ENCODE measurements at regions not wholly inside any gene's neighbourhood (a gene's known extent, or its start where the extent isn't known, plus 50 kb on each side); places are given as distances from the start of the nearest gene placed in this dataset.

GRCh38 chr5:8508231-8508630 lies 639.3 kb downstream of the MTRR start:
- Histone ChIP-seq H3K27ac (ENCODE audit: insufficient read depth, low read depth, low read length) (no peak overlapping the region), H3K36me3 (ENCODE audit: control insufficient read depth in 2 of 2, extremely low read depth in 1 of 2, insufficient read depth in 2 of 2, low read length in 2 of 2) (no peaks in the 10 kb centered on the region), H3K27me3 (ENCODE audit: control insufficient read depth in 2 of 2, insufficient read depth in 2 of 2, low read length in 2 of 2) (no peaks in the 10 kb centered on the region), H2AFZ (ENCODE audit: low read depth, low read length) (no peak overlapping the region), H3K4me2 (ENCODE audit: insufficient read depth, low read length) (no peak overlapping the region), H3K9ac (replicated peaks; ENCODE audit: extremely low read depth, insufficient read depth, low read length) (no peak overlapping the region), H3K4me1 (ENCODE audit: control insufficient read depth, extremely low read depth, insufficient read depth, low read length) (no peaks in the 10 kb centered on the region), H3K9me3 (replicated peaks; ENCODE audit: control insufficient read depth, insufficient read depth, low read length) (no peaks in the 10 kb centered on the region), H3K9me1 (replicated peaks; ENCODE audit: control insufficient read depth, extremely low read depth, insufficient read depth, low read length) (no peaks in the 10 kb centered on the region), H4K20me1 (replicated peaks; ENCODE audit: control insufficient read depth, extremely low read depth, insufficient read depth, low read length) (no peaks in the 10 kb centered on the region), H3K4me3 (replicated peaks in 1 of 3; ENCODE audit: insufficient read depth in 1 of 3, low read depth in 1 of 3, low read length in 3 of 3) (no peak overlapping the region), H3K79me2 (ENCODE audit: control insufficient read depth, insufficient read depth, low read length) (no peaks in the 10 kb centered on the region)
- BruUV-seq (replicated peaks): no TSS peak
- no peak for FAIRE-seq
- intact Hi-C loops (cut with micrococcal nuclease): no loop called here
- dilution Hi-C loops (cut with MboI; ENCODE audit: extremely low pct_ligation_motif_present, low sequenced_read_pairs): no loop called here
- DNase-seq (ENCODE audit: low read depth, low spot score): no peak
- ChIA-PET CTCF (no interaction called here), POLR2A (no interaction called here)
- no peak for TF ChIP-seq FOS (IDR thresholded peaks at IDR 0.05; ENCODE audit: borderline replicate concordance, insufficient read depth, low read length)
- no peak for TF ChIP-seq JUN (IDR thresholded peaks at IDR 0.05; ENCODE audit: borderline replicate concordance, insufficient read depth, insufficient read length, low read depth)
- TF ChIP-seq MYC (IDR thresholded peaks at IDR 0.05; ENCODE audit: low read depth, low read length): no peak
- no peak for TF ChIP-seq POLR2A (IDR thresholded peaks at IDR 0.05; ENCODE audit: low read depth, low read length)
- TF ChIP-seq EZH2 (IDR thresholded peaks at IDR 0.05; ENCODE audit: borderline replicate concordance, low read depth, low read length, severe bottlenecking): no peak

- ChIA-PET POLR2A (no interaction called here), CTCF (no interaction called here)
- FAIRE-seq (no peak), DNase-seq (ENCODE audit: low read depth, low spot score) (no peak)
- Histone ChIP-seq H3K4me2 (ENCODE audit: insufficient read depth, low read length) (no peak overlapping the region), H3K4me3 (replicated peaks in 1 of 3; ENCODE audit: insufficient read depth in 1 of 3, low read depth in 1 of 3, low read length in 3 of 3) (no peak overlapping the region), H3K9me3 (replicated peaks; ENCODE audit: control insufficient read depth, insufficient read depth, low read length) (no peaks in the 10 kb centered on the region), H3K79me2 (ENCODE audit: control insufficient read depth, insufficient read depth, low read length) (no peaks in the 10 kb centered on the region), H3K36me3 (ENCODE audit: control insufficient read depth in 2 of 2, extremely low read depth in 1 of 2, insufficient read depth in 2 of 2, low read length in 2 of 2) (no peaks in the 10 kb centered on the region), H3K27me3 (ENCODE audit: control insufficient read depth in 2 of 2, insufficient read depth in 2 of 2, low read length in 2 of 2) (no peaks in the 10 kb centered on the region), H3K9me1 (replicated peaks; ENCODE audit: control insufficient read depth, extremely low read depth, insufficient read depth, low read length) (no peaks in the 10 kb centered on the region), H3K27ac (ENCODE audit: insufficient read depth, low read depth, low read length) (no peak overlapping the region), H4K20me1 (replicated peaks; ENCODE audit: control insufficient read depth, extremely low read depth, insufficient read depth, low read length) (no peaks in the 10 kb centered on the region), H3K9ac (replicated peaks; ENCODE audit: extremely low read depth, insufficient read depth, low read length) (no peak overlapping the region), H3K4me1 (ENCODE audit: control insufficient read depth, extremely low read depth, insufficient read depth, low read length) (no peaks in the 10 kb centered on the region), H2AFZ (ENCODE audit: low read depth, low read length) (no peak overlapping the region)
- dilution Hi-C loops (cut with MboI; ENCODE audit: extremely low pct_ligation_motif_present, low sequenced_read_pairs) (no loop called here), intact Hi-C loops (cut with micrococcal nuclease) (no loop called here)
- no TSS peak for BruUV-seq (replicated peaks)
- TF ChIP-seq POLR2A (IDR thresholded peaks at IDR 0.05; ENCODE audit: low read depth, low read length): no peak
- TF ChIP-seq, protein P1, sequence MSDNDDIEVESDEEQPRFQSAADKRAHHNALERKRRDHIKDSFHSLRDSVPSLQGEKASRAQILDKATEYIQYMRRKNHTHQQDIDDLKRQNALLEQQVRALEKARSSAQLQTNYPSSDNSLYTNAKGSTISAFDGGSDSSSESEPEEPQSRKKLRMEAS (IDR thresholded peaks at IDR 0.05; ENCODE audit: insufficient read depth, insufficient read length): no peak
- no peak for TF ChIP-seq FOS (IDR thresholded peaks at IDR 0.05; ENCODE audit: borderline replicate concordance, insufficient read depth, low read length)
- TF ChIP-seq, protein P2, sequence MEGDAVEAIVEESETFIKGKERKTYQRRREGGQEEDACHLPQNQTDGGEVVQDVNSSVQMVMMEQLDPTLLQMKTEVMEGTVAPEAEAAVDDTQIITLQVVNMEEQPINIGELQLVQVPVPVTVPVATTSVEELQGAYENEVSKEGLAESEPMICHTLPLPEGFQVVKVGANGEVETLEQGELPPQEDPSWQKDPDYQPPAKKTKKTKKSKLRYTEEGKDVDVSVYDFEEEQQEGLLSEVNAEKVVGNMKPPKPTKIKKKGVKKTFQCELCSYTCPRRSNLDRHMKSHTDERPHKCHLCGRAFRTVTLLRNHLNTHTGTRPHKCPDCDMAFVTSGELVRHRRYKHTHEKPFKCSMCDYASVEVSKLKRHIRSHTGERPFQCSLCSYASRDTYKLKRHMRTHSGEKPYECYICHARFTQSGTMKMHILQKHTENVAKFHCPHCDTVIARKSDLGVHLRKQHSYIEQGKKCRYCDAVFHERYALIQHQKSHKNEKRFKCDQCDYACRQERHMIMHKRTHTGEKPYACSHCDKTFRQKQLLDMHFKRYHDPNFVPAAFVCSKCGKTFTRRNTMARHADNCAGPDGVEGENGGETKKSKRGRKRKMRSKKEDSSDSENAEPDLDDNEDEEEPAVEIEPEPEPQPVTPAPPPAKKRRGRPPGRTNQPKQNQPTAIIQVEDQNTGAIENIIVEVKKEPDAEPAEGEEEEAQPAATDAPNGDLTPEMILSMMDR (IDR thresholded peaks at IDR 0.05; ENCODE audit: extremely low read depth in 1 of 2, insufficient read depth in 1 of 2, low read depth in 1 of 2, low read length in 2 of 2): no peak
- no peak for TF ChIP-seq MYC (IDR thresholded peaks at IDR 0.05; ENCODE audit: low read depth, low read length)
- TF ChIP-seq GATA2 (IDR thresholded peaks at IDR 0.05; ENCODE audit: insufficient read depth, insufficient read length, low read depth, low read length): no peak
- no peak for TF ChIP-seq JUN (IDR thresholded peaks at IDR 0.05; ENCODE audit: borderline replicate concordance, insufficient read depth, insufficient read length, low read depth)
- no peak for TF ChIP-seq EZH2 (IDR thresholded peaks at IDR 0.05; ENCODE audit: borderline replicate concordance, low read depth, low read length, severe bottlenecking)
- no peak for TF ChIP-seq POLR2AphosphoS5 (IDR thresholded peaks at IDR 0.05; ENCODE audit: insufficient read depth, low read depth, low read length)
Observed at GRCh38 chr5:8516356-8516755, 647.4 kb downstream of the MTRR start.

Data from endothelial cell of umbilical vein (primary cell).